NAMALWA (cell line): ENCODE measurements at regions not wholly inside any gene's neighbourhood (a gene's known extent, or its start where the extent isn't known, plus 50 kb on each side); places are given as distances from the start of the nearest gene placed in this dataset.

Experiments used
- DNase-seq: peaks from one replicate; pipeline ENCODE4 v3.0.0-alpha.2; 2015; ENCODE audit warnings: low spot score

DNA sequence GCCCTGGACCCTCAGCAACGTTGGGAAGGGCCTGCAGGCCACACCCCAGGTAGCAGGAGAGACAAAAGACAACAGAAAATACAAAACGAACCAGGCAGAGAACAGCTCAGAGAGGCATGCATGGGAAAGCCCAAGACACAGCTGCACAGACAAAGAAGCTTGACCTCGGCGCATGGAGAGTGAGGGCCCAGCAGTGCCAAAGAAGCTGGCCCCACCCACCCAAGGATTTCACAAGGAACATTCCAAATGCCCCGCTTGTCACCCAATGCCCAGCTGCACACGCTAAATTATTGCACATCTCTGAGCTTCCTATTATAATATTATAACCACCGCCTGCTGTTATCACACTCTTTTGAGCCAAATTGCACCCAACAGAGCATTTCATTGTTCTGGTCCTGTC is 147.7 kb upstream of the TBL1X start:
- no peak for DNase-seq

DNA sequence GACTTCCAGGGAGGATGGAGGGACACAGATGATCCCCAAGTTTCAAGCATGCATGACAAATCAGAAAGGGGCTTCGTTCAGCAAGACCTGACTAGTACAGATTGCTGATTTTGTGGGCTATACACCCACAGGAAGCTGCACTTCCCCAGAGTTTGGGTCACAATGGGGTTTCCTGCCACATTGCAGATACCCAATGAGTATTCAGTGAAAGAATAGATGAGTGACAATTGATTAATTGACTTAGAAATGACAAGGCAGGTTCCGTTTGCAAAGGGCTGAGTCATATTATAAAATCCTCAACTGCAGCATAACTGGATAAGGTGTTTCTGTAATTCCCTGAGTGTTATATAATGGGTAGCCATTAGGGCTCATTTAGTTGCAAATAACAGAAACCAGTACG is 146.6 kb upstream of the TBL1X start:
- DNase-seq: no peak

DNA sequence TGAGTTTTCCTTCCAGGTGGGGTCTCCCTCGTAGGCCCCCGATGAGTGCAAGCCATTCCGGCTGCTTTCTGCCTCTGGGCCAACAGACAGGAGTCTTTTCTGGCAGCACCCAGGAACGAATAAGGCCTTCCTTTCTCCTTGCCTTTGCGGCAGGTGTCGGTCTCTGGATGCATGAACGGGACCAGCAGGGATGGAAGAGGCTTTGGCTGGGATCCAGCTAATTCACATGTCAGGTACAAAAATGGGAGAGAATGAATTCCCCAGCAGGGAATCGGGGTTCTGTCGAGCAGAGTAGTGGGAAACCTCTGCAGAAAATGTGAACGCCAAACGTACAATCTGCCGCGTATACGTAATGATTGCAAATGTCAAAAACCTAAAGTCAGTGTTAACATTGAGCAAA is 146.1 kb upstream of the TBL1X start:
- no peak for DNase-seq

DNA sequence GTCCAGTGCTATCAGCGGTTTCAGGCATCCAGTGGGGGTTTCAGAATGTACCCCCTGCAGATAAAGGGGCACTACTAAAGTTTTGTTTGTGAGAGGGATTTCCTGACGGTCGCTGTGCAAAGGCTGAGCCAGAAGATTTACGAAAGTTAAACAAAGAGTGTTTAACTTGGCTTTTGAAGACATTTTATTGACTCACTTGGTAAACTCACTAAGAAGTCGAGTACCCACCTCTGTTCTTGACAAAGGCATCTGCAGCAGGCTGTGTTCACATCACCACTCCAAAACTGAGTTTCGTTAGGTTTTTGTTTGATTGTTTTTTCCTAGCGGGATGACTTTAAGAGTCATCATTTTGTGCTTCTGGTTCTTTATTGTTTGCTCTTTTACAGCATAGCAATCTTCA is 143.9 kb upstream of the TBL1X start:
- DNase-seq: no peak

DNA sequence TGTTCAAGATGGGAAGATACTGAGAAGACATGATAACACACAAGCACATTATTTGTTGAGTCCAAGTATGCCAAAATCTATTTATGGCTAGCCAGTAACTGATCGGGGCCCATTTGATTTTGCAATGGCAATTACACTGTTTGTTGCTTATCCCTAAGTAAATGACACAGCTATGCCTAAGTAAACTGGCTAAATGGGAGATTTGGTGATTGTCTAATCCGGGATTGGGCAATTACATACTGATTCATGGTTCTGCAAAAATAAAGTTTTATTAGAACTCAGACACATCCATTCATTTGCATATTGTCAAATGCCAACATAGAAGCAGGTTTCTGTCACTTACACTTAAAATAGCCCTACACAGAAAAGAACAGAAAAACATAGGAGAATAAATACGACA is 140.2 kb upstream of the TBL1X start:
- no peak for DNase-seq

DNA sequence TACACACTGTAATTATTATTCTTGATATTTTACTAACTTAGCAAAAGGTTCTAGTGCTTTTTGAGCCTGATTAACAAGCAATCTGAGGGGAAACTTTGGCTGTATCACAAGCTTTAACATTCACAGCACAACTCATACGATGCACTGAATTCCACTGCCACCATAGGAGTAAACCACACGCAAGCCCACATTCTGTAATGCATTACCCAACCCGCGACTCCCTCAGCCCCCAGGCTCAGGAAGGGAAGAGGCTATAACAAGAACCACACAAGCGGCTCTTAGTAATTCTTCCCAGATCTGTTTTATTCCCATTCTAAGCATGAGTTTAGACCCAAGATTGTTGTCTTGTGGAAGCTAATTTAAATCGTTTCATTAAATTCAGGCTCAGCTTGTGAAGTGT is 138.5 kb upstream of the TBL1X start:
- DNase-seq: no peak

DNA sequence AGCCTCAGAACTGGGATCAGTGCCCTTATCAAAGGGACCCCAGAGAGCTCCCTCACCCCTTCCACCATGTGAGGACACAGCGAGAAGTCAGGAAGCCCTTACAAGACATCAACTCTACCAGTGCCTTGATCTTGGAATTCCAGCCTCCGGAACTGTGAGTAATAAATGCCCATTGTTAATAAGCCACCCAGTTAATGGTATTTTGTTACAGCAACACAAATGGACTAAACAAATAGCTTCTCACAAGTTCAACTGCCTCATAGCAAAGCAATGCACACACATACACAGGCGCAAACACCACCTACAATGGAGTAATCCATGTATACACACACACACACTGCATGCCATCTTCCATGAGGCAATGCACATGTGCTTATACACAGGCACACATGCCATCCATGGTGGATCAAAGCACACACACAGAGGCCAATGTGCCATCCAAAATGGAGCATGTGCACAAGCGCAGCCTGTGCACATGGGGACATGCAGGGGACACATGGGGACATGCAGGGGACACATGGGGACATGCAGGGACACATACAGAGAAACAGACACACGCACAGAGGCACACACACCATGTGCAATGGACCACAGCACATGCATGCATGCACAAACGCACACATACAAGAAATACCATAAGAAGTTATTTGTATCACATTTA is 137.6 kb upstream of the TBL1X start:
- no peak for DNase-seq

DNA sequence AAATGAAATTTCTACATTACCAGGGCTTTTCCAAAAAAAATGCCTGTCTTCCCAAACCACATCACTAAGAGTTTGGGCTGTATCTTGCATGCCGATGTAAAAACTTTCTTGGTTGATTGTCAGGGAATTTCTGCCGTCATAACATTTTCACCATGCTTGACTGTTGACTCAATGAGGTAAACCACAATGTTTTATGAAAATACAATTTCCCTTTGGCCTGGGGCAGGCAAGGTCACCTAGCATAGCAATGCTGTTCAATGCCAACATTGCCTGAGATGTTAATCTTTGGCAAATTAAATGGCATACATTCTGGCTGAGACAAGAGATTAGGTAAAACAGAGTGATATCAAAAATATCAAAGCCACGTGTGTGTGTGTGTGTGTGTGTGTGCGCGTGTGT is 137.1 kb upstream of the TBL1X start:
- DNase-seq: no peak

DNA sequence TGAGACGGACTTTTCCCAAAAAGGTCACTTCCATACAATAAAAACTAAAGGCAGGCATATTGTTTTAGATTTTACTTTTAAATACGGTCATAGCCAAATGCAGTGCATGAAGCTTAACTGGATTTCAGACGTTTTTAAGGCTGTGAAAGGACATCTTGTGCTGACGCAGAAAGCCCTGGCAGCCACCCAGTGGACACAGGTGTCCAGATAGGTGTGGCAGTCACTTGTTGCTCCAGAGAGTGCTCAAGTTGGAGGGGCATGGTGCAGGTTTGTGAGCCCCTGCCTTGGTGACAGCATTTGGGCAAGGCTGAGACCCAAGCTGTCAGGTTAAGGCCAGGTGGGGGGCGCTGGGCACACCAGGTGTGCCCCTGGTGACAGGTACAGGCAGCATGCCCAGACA is 135.8 kb upstream of the TBL1X start:
- DNase-seq: no peak

DNA sequence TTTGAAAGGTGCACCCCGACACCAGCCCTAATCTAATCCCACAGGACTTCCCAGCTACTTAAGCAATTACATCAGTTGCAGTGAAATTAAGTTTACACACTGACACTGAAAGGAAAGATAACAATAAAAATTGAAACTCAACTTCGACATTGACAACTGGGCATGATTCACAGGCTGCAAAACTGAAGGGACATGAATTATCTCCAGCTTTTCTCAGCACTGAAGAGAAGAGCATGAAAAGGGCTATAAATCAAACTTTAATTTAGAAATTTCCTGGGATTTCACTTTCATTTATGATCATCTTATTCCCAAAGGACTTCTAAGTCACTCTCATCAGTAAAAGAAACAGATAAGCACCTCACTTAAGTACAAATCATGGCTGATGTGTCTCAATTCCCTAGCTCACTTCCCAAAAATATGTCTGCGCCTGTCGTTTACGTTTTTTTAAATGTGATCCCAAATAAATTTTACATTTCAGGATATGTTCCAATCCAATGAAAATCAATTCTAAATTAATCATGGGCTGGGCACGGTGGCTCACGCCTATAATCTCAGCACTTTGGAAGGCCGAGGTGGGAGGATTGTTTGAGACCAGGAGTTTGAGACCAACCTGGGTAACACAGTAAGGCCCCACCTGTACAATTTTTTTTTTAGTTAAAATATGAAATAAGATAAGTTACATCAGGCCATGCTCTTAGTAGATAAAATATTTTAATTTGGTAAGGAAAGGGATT is 134.4 kb upstream of the TBL1X start:
- DNase-seq: no peak

DNA sequence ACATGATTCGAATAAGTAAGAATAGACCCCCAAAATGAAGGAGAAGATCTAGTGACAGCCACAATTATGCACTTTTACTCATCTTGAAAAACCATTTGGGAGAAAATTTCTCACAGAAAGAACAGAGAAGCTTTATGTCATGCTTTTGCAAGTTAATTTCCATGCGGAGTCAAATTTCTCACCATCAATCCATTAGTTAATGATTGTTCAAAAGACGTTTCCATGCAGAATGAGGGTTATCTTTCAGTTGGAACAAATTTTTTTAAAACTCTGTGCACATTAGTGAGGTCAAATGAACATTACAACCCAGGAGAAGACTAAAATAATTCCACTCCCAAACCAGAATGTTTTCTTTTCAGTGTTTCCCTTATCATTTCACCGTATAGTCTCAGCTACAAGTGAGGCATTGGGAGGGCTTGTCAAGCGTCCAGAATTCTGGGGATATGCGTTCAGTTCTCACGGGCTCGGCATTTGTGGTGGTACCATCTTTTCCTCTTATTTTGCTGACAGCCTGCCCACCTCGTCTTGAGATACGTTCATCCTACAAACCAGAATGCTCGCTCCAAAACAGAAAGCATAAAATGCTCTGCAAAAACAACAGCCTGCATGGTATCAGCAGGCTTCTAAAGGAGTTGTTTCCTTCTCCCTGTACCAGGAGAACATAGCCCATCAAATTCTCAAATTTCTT is 130.8 kb upstream of the TBL1X start:
- no peak for DNase-seq

DNA sequence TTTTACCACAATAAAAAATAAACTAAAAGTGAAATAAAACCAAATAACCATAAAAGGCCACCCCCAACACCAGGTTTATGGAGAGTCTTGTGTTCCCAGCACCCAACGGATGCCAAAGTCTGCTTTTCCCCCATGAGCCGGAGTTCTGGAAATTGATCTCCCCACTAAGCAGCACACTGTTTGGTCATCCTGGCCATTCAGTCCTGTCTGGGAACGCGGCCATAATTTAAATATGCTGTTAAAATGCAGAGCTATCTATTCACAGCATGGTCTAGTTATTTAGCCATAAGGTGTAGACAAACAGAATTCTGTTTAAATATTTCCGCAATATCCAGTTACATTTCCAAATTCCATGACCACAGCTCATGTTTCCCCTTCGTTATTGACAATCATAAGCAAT is 129.6 kb upstream of the TBL1X start:
- no peak for DNase-seq

DNA sequence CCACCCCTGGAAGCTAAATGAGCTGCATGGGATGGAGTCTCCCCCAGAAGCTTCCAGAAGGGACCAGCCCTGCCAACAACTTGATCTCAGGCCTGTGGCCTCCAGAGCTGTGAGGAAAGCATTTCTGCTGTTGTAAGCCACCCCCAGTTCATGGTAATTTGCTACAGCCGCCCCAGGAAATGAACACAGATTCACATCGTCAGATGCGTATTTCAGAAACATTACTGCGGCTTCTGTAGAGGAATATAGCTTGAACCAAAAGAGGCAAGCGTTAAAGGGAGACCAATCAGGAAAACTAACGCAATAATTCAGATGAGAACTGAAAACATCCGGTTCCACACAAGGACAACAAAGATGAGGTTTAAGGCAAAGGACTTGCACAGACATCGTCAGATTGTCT is 128.4 kb upstream of the TBL1X start:
- no peak for DNase-seq

DNA sequence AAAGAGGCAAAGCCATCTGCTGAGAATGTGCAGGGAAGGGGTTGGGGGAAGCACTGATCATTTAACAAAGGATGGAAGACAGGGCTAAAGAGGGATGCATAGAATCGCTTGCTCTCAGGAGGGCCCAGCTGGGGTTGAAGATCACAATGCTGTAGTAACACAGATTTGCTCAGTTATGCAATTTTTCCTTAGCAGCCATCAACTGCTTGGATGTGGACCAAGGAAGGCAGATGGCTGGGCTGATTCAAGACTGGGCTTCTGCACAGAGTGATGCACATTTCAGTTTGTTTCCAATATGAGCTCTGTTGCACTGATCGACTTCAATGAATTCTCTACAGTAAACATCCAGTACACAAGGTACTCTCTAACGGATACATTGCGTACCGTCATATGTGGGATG is 127.8 kb upstream of the TBL1X start:
- no peak for DNase-seq

DNA sequence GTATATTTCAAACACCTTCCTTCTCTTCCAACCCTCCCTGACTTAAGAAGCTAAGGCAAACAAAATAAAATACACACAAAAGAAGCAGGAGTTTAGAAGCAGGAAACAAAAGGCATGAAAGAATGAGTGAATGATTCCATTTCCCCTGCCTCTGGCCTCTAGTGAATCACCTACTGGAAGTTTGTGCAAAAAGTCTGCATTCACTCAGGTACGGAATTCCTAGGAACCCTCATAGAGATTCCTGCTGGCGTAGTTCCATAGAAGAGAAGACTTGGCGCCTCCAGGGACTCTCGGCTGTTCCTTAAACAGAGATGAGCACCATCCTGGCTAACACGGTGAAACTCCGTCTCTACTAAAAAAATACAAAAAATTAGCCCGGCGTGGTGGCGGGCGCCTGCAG is 125.9 kb upstream of the TBL1X start:
- DNase-seq: no peak

DNA sequence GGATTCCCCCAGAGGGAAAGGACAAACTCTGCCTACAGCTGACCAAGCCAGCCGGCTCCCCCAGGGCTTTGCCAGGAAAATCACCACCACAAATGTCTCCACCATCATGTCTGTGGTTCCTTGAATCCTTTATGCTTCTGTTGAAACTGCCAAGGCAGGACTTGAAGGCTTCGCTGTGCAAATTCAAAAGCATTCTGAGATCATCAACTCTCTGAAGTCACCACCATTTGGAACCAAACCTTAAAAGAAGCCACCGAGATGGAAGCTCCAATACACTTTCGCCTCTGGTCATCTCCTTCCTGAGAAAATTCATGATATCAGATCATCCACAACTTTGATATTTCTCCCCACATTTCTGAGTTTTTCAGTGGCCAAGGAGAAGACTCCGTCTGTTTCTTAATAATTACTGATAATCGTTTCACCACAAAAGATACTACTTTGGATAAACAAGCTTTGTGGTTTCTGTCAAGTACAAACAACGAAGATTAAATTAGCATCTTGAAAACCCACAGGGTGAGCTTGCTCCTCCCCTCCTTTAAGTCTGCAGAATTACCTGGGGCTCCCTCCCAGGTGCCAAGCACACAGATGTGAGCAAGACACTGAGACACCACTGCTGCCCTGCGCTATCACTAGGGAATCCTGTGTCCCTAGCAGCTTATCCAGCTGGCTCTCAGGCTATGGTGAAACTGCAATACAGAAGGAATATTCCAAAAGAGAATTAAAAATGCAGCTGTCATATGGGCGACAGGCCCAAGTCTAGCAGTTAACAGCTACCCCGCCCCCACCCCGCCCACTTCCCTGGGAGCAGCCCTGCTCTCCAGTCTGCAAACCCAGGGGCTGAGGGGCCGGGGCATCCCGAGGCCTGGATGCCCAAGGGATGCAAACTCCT is 125.0 kb upstream of the TBL1X start:
- peak; percentile 17 for DNase-seq

DNA sequence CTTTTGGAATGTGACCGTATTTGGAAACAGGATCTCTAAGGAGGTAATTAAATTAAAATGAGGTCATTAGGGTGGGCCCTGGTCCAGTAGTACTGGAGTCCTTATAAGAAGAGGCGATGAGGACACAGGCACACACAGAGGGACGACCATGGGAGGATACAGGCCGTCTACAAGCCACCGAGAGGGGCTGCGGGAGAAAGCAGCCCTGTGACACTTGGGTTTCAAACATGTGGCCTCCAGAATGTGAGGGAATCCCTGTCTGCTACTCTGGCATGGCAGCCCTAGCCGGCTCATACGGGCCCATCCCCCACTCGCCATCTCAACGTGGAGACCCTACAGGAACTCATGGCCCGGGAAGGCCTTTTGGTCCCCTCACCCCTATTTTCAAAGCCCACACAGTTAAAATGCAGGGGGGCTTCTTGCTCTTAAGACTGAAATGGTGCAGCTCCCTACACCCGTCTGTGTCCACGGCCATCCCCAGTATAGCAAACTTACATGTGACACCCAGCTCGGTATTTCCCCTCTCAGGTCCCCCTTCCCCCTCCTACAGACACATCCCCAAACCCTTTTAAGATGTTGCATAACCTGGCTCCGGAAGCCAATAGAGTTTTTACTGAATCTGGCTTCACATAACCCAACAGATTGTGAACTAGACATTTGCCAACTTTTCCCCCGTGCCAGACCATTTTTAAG is 124.1 kb upstream of the TBL1X start:
- DNase-seq: peak; percentile 64

DNA sequence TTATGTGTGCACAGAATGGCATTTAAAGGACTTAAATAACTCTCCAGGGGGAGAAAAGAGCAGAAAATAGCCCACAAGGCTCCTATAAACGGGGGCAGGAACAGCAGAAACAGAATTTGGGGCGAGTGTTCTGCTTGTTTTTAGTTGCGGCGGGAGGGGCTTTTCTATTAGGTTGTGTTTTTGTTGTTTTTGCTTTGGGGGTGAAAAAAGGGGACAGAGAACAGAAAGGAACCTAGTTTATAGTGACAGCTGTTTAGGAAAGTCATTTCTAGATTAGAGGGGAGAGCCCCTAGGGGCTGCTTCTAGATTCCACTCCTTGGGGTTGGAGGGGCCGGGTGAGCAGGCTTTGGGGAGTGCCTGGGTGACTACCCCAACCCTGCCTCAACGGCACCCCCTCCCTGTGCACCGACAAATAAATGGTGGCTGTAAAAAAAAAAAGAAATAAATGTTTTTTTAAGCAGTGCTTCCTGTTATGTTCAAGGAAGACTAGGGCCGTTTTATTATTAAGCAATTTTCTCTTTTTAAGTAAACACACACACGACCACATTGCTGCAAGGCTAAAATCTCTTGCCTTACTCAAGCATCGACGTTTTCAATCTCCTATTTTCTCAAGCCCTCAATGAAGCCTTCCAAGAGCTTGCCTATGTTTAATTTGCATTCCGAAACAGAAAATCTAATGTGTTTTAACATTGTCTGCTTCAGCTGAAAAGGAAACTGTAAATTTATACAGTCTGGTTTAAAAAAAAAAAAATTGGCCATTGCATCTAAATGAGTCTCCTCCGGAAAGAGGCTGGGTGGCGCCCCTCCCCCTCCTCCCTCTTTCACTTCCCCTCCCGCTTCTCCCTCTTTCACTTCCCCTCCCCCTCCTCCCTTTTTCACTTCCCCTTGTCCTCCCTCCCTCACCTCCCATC is 123.3 kb upstream of the TBL1X start:
- peak; percentile 65 for DNase-seq

DNA sequence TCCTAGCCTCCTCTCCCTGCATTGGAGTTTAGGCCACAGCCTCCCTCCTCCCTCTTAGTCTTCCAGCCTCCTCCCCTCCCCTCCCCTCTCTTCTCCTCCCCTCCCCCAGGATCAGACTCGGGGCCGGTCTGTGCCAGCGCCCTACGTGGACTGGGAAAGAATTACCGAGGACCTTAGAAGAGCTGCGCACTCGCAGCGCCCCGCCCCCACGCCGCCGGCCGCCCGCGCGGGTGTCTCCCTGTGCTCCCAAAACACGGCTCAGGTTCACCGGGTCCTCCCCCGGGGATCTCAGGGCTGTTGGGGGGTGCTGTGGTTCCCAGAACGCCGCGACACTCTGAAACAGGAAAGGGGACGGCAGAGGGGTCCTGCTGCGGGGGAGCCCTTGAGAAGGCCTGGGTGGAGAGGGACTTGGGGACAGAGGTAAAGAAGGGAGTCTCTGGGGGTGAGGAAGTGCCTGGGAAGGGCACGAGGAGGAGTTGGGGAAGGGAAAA is 122.3 kb upstream of the TBL1X start:
- DNase-seq: no peak

DNA sequence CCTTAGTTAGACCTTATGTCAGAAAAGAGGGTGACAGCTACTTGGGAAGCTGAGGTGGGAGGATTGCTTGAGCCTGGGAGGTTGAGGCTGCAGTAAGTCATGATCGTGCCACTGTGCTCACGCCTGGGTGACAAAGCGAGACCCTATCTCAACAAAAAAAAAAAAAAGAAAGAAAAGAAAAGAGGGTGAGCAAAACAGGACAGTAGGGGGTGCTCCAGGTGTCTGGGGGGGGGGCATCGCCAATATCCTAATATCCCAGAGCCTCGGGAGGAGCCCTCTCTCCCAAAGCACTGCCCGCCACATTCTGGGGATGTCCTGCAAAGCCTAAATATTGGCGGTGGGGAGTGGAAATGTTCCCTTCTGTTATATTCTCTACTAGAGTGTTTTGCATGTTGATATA is 120.9 kb upstream of the TBL1X start:
- DNase-seq: no peak

DNA sequence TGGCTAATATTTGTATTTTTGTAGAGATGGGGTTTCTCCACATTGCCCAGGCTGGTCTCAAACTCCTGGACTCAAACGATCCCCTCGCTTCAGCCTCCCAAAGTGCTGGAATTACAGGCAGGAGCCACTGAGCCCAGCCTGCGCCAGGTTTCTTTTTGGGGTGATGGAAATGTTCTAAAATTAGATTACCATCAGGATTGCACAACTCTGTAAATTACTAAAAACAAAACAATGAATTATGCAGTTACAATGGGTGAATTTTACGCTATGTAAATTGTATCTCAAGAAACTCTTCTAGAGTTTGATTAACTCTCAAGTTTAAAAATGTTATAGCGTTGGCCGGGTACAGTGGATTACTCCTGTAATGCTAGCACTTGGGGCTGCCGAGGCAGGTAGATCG is 118.9 kb upstream of the TBL1X start:
- DNase-seq: no peak
